Left renal pelvis (tissue), 4 donors: ENCODE measurements at regions not wholly inside any gene's neighbourhood (a gene's known extent, or its start where the extent isn't known, plus 50 kb on each side); places are given as distances from the start of the nearest gene placed in this dataset.
A peak's percentile ranks its signal among the peaks of the same experiment; 100 is the strongest.

Experiments
- DNase-seq, 4 donors: peaks; one replicate each; pipeline ENCODE4 v3.0.0-alpha.2; 2013; ENCODE audit warnings: low read depth in 4 of 4, low spot score in 3 of 4

DNA sequence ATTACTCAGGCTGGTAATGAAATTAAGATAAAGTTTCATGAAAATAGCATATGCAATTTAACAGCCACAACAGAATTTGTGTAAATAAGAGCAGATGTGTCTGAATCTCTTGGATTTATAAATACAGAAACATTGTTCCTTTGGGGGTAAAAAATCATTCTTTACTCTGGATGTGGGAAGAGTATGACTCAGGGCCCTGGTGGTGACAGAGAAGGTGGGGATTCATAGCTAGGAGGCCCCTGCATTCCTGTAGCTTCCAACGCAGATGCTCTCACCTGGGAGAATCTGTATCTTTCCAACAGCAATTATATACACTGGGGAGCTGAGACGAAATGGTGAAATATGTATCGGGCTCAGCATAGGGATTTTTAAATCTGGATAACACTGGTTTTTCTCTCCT lies 167.6 kb upstream of the CADPS start:
- no peak for DNase-seq

DNA sequence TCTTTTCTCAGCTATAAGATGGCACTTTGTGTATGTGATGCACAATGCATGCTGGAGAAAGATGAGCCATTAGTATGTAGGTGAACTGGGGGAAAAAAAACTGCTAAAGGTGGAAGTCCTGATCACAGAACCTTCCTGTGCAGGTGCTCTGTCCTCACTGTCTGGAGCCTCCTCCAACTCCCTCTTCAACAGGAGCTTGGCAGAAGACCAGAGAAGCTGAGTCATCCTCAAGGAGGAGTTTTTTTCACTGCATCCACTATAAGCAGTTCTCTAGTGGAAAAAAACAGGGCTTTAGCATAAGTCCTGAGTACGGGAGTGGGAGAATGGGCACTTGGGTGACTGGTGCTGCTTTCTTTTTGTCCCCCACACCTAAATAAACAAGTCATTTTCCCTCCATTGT lies 168.4 kb upstream of the CADPS start:
- DNase-seq, result no peak

DNA sequence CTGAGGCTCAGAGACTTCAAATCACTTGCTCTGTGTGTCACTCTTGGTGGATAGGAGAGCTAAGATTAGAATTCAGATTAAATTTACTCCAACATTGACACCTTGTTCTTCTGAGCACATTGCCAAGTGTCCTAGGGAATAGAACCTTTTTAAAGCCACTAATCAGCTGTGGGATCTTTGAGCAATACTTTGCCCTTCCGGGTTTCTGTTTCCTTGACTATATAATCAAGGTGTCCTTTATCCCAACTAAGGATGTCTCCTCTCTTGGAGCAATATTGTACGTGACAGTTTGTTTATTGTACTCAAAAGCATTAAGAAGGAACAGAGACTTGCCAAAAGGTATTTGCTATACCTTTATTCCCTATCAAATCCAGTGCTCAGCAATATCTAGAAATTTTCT lies 170.9 kb upstream of the CADPS start:
- no peak for DNase-seq

DNA sequence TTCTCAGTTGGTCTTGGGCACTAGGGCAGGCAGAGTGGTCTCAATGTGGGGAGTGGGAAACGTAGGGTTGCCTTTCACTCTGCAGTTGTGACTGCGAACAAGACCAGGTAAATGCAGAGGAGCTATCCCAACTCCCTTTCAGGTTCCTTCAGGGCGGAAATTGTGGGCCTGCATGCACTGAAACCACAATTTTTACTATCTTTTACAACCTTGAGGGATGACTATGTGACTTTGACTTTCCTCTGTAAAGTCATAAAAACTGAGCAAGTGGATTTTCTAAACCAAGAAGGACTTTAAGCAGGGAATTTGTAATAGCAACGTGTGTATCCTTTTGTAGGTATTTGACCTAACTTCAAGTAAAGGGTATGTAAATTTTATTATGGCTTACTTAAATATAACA lies 171.4 kb upstream of the CADPS start:
- no peak for DNase-seq

- DNase-seq, result no peak
Measured at GRCh38 chr3:63047068-63047467, 171.9 kb upstream of the CADPS start.

DNA sequence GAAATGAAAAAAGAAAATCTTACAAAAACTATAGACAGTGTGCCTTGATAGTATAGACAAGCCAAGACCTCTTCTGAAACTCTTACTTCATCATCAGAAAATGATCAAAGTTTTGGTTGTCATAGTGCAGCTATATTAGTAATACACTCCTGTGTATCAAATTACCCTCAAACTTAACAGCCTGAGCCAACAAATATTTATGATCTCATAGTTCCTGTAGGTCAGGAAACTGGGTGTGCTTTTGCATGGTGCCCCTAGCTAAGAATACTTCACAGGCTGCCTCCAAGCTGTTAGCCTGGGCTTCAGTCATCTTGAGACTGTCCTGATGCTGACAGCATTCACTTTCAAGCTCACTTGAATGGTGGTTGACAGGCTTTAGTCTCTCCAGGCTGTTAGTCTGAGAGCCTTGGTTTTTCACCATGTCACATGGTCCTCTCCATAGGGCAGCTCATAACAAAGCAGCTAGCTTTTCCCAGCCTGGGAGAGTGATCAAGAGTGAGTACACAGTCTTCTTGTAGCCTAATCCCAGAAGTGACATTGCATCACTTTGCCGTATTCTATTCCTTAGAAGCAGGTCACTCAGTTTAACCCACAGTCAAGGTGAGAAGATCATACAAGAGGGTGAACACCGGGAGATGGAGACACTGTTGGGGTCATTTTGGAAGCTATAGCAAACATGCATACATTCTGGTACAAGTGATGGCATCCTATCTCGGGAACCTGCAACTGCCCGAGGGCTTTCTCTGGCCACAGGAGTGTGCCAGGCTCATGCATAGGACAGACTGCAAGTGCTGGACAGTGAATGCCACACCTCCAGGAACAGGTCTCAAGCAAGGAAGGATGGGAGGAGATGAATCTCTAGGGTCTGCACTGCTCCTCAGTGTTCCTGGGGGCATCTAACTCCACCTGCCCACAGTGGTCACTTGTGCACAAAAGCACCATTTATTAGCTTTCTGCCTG lies 173.4 kb upstream of the CADPS start:
- DNase-seq, result no peak

GRCh38 chr3:63050548-63051177 lies 175.4 kb upstream of the CADPS start:
- no peak for DNase-seq

GRCh38 chr3:63051920-63052319 lies 176.7 kb upstream of the CADPS start:
- DNase-seq, result no peak

DNA sequence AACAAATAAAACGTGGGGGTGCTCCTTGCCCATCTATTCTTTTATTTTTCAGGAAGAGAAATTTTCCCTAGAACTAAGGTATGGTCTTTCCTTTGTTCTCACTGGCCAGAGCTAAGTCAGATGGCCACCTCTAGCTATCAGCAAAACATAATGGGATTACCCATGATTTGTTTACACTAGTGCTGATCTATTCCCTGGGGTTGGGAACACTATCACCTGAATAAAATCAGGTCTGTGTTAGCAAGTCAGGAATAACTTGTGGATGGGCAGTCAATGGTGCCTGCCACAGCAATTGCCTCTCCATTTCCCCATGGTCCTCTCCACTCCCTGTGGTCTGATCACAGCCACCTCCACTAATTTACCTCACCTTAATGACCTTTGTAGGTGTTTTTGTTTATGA lies 181.7 kb upstream of the CADPS start:
- no peak for DNase-seq

DNA sequence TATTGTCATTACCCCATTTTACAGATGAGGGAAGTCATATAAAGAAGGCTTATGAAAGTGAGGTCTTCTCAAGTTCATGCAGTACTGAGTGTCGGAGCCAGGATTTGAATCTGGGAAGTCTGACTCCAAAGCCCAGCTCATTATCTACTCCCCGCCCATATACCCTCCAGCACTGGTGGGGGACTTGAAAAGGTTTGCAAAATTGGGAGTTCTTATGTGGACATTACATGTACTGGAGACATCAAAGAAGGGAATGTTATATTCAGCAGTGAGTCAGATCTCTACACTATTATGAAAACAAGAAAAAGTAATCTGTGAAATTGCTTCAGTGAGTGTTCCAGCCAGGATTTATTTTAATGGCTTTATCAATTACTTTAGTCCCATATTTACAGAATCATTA lies 185.2 kb upstream of the CADPS start:
- DNase-seq, result no peak

GRCh38 chr3:63061449-63061848 lies 186.2 kb upstream of the CADPS start:
- DNase-seq, result no peak

DNA sequence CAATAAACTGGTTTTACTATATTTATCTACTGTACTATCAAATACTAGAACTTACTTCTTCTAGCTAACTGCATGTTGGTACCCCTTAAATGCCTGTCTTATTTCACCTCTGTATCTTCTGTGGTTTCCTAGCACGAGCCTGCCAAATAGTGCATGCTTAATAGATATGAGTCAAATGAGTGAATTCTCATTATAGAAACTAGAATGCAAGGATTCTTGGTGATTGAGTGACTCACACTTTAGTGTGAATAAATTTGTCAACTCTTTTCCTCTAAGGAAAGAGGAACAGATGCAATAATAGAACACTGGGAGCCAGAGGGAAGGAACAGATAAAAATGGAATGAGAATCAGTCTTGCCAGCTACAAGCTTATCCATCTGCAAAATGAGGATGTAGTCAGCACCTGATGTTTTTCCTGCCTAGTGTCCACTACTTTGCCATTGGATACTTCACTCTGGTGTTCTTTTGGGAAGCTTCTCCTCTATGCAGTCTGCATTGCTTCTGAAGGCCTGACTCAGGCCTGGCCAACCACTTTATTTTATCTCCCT lies 189.1 kb upstream of the CADPS start:
- no peak for DNase-seq

DNA sequence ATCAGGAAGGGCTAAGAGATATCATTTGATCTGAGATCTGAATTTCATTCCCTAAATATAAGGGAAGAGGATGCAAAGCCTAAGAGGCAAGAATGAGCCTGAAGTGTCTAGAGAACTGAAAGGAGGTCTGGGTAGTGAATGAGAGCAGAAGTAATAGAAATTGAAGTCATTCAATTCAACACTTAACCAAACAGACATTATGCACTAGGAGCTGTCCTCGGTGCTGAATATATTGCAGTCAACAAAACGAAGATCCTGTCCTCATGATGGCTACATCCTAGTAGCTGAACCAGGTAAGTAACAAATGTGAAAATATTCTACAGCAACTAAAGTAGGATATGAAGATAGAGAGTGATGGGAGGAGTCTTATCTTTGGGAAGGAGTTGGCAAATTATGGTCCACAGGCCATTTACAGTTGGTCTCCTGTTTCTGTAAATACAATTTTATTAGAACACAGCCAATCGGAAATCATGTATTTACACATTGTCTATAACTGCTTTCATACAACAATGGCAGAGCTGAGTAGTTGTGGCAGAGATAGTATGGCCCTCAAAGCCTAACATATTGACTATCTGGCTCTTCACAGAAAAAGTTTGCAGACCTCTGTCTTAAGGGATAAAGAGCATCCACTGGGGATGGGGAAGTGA lies 192.9 kb upstream of the CADPS start:
- peak; percentile 18 to 64 (median 40) for DNase-seq

DNA sequence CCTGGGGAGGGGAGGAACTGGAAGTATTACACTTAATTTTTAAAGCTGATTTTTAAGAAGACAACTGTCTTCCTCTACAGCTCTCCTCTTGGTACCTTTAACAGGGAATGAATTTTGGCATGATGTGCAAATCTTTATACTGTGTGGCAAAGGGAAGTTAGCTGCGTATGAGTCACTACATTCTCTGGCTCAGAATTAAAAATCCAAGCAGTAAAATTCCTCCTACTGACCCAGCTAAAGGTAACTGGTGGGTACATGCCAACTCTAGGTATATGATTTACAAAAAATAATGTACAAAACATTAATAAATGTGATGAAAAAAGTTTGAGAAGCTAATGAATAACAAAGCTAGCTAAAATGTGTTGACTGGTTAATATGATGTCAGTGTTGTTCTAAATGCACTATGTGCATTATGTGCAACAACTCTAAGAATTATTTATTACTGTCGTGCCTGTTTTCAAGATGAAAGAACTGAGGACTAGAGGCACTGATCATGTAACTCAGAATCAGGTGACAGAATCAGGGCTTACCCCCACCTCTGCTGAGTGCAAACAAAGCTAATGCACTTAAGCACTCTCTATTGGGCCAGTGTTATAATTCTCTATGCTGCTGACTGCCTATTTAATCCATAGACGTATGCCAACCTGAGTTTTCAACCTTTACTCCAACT lies 194.7 kb upstream of the CADPS start:
- no peak for DNase-seq

DNA sequence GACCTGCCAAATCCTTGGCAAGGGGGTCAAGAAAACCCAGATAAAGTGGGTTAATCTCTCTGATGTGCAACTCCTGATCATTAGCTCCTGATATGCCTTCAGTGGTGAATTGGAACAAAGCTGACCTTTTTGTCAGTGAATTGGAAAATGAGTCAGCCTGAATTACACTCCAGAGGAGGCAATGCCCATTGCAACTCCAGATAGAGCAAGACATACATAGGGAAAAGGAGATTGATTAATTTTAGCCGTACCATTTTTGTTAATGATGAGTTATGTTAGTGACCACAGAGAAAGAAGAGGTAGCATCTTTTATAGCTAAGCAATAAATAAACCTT lies 195.2 kb upstream of the CADPS start:
- no peak for DNase-seq

GRCh38 chr3:63076357-63076756 lies 201.1 kb upstream of the CADPS start:
- DNase-seq, result no peak

DNA sequence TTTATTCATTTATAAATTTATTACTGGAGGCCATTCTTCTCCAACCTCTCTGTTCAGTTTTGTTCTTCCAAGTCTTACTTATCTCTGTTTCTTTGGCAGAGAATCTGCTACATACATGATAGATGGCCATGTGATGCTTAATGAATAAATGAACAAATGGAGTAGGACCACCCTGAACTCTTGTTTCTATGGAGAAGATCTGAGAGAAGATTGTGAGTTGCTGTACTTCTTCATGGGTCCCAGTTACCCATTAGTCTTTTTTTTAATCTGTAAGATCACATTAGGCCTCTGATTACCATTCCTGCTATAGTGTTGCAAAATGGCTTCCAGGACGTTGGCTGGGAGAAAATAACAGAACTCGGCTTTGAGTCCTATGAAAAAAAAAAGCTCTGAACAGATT lies 191.9 kb upstream of the SYNPR start:
- no peak for DNase-seq

DNA sequence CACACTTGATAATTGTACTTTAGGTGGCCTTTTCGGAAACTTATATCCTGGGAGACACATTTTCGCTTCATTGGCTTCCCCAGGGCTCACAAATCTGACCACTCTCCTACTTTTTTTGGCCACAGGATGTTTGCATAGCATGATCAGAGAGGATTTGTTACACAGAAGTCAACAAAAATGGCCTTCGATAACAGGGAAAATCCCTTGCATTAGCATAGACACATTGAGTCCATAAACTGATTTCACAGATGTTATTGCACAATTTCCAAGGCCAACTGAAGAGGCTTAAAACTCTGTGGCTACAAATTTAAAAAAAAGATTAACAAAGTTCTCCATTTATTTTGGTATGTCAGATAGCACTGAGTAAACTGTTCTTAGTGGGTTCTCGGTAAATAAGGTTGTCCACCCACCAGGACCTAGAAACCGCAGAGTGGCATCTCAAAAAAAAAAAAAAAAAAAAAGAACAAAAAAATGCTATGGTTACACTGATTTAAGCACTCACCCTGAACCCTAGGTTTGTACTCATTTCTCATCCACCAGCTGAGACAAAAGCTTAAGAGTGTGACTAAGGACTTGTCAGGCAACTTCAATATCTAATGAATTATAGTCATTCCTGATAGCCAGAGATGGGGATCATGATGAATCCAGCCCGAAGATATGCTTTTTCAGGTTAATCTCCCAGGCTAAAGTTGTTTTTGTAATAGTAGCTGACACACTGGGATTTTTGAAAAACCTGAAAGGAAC lies 188.9 kb upstream of the SYNPR start:
- no peak for DNase-seq

GRCh38 chr3:63089751-63090132 lies 188.4 kb upstream of the SYNPR start:
- DNase-seq, result no peak

- DNase-seq, result no peak
Measured at GRCh38 chr3:63090656-63091055, 187.5 kb upstream of the SYNPR start.
